Erythroblast (primary cell): ENCODE measurements at regions not wholly inside any gene's neighbourhood (a gene's known extent, or its start where the extent isn't known, plus 50 kb on each side); places are given as distances from the start of the nearest gene placed in this dataset.

ENCODE experiments used
- GATA1 ChIP-seq: IDR thresholded peaks from 2 replicates; pipeline ENCODE4 v1.6.1; 2011; ENCODE audit warnings: low read depth, mild to moderate bottlenecking, control low read depth, low read length, moderate library complexity
- POLR2A ChIP-seq: IDR thresholded peaks from 2 replicates; pipeline ENCODE4 v1.6.1; 2011; ENCODE audit warnings: mild to moderate bottlenecking, low read length

DNA sequence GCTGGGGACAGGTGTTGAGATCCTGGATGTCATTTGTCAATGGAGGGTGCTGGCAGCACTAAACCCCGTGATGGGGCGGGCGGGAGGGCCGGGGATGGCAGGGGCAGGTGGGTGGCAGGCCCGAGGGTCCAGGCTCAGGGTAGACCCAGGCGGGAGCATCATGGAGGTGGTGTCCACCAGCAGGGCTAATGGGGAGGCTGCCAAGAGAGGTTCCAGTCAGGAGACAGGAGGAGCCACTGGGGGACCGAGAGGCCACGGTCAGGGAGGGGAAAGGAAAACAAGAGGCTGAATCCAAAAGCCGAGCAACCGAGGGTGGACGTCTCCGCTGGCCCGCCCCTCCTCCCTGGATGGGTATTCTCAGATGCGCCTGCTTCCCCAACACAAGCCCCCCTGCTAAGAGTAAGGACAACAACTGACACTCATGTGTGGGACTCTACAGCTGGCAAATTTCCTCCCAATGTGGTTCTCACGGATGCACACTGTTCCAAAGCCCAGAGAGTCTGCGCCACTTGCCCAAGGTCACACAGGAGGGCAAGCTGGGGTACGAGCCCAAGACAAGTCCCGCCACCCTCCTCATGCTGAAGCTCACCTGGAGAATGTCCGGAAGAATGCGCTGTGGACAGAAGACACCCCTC, 132.0 kb downstream of the CPZ start:
- TF ChIP-seq POLR2A (no peak), GATA1 (no peak)
